CD4-positive, alpha-beta T cell (primary cell): ENCODE measurements at regions not wholly inside any gene's neighbourhood (a gene's known extent, or its start where the extent isn't known, plus 50 kb on each side); places are given as distances from the start of the nearest gene placed in this dataset.

Source experiments
- ATAC-seq: fragments of 200-7000 bp; cut with Tn5 transposase; one replicate; pipeline ENCODE4 v1.10.0; 2022; ENCODE audit warnings: mild to moderate bottlenecking; ENCODE audit not compliant: poor library complexity
- CTCF ChIA-PET: fragments of 350-600 bp; sonication (Branson Sonifier 250); formaldehyde crosslinking; loops from one replicate; lab custom pipeline; 2021; ENCODE audit warnings: antibody characterized with exemption, inconsistent platforms; lab: Charles Lee
- POLR2A ChIA-PET: fragments of 350-600 bp; sonication (Branson Sonifier 250); formaldehyde crosslinking; loops from one replicate; lab custom pipeline; 2021; ENCODE audit warnings: antibody characterized with exemption, inconsistent platforms; lab: Charles Lee
- DNase-seq, 14 experiments: peaks; one replicate each; pipeline ENCODE4 v3.0.0-alpha.2; 2013 to 2020; ENCODE audit warnings: mixed read lengths in 2 of 14
- H3K27ac ChIP-seq, 2 donors: one replicate each; pipeline versions ENCODE4 v1.5.1 to v1.7.0; 2013; ENCODE audit warnings: low read length in 2 of 2, low read depth in 1 of 2, mild to moderate bottlenecking in 1 of 2
- H3K27me3 ChIP-seq, 2 experiments: 1 replicate in 1 of 2; 2 replicates in 1 of 2; pipeline versions ENCODE4 v1.6.1 to v1.7.0; 2013; ENCODE audit warnings: low read length in 2 of 2, control low read depth in 1 of 2, mild to moderate bottlenecking in 1 of 2, moderate library complexity in 1 of 2; ENCODE audit not compliant: insufficient read depth in 2 of 2, control insufficient read depth in 1 of 2
- H3K36me3 ChIP-seq: one replicate; pipeline ENCODE4 v1.6.1; 2013; ENCODE audit warnings: low read length, control low read depth; ENCODE audit not compliant: insufficient read depth
- H3K4me1 ChIP-seq: one replicate; pipeline ENCODE4 v1.6.1; 2013; ENCODE audit warnings: low read length, control low read depth; ENCODE audit not compliant: insufficient read depth
- H3K4me3 ChIP-seq: one replicate; pipeline ENCODE4 v1.5.1; 2013; ENCODE audit warnings: mild to moderate bottlenecking, low read length, moderate library complexity
- H3K9me3 ChIP-seq, 2 experiments: 1 replicate in 1 of 2; 2 replicates in 1 of 2; pipeline versions ENCODE4 v1.6.1 to v1.7.0; 2013; ENCODE audit warnings: low read length in 2 of 2, mild to moderate bottlenecking in 2 of 2, control low read depth in 1 of 2, moderate library complexity in 1 of 2; ENCODE audit not compliant: control insufficient read depth in 1 of 2, insufficient read depth in 1 of 2
- H3K27ac Mint-ChIP-seq: one replicate; pipeline ENCODE4 v1.8.0; 2020; ENCODE audit warnings: mixed read lengths
- H3K27me3 Mint-ChIP-seq: one replicate; pipeline ENCODE4 v1.8.0; 2021; ENCODE audit warnings: mixed read lengths
- H3K36me3 Mint-ChIP-seq: one replicate; pipeline ENCODE4 v1.8.0; 2021; ENCODE audit warnings: low read depth, mixed read lengths
- H3K4me1 Mint-ChIP-seq: one replicate; pipeline ENCODE4 v1.8.0; 2021; ENCODE audit warnings: low read depth, mixed read lengths
- H3K4me3 Mint-ChIP-seq: one replicate; pipeline ENCODE4 v1.8.0; 2020; ENCODE audit warnings: mild to moderate bottlenecking, mixed read lengths
- H3K9me3 Mint-ChIP-seq: one replicate; pipeline ENCODE4 v1.8.0; 2020; ENCODE audit warnings: mixed read lengths
- intact Hi-C, 2 experiments: fragments of 100-400 bp; cut with DNase I in 1 of 2; cut with micrococcal nuclease in 1 of 2; formaldehyde crosslinking; loops; one replicate each; pipeline versions ENCODE4 v1.15.1 to v1.9.0; 2023 to 2025; cut with DNase I, micrococcal nuclease
- TF ChIP-seq, protein P1 (sequence below): fragments of 200-600 bp; IDR thresholded peaks from one replicate; pipeline ENCODE4 v1.8.0; 2022; ENCODE audit warnings: antibody characterized with exemption, mild to moderate bottlenecking

DNA sequence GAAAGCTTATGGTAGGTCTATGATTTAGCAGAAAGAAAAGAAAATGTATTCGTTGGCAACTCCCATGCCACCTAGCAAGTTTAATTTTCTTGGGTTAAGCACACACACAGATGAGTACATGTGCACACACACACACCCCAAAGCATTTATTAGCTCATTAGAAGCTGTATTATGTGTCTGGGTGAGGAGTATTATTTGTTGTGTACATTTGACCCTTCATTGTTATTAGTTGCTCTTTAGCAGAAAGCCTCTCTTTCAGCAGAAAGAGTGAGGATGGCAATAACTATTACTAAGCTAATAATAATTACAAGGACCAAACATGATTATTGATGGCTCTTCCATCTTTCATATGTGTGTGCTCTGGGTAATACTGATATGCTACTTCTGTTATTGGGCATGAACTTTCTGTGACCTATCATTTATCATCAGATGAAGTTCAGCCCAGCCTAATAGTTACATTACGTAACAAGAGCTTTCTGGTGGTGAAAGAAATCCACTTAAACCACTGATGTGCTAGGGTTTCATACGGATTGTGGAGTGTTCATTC lies 177.4 kb upstream of the OBI1 start:
- no peak overlapping the region for H3K27ac ChIP-seq
- H3K4me1 ChIP-seq: no peaks in the 10 kb centered on the region
- H3K4me3 ChIP-seq: no peak overlapping the region
- ATAC-seq: no peak
- H3K27ac Mint-ChIP-seq: no peak overlapping the region
- peaks cover 18% of the 10 kb centered on the region for H3K27me3 Mint-ChIP-seq
- CTCF ChIA-PET: interaction anchor here (0.6 kb wide), 1 partner anchor 160 kb away, joined by 4 read pairs; no protein-coding TSS in a partner anchor
- no peak overlapping the region for H3K4me3 Mint-ChIP-seq
- no peaks in the 10 kb centered on the region for H3K4me1 Mint-ChIP-seq
- TF ChIP-seq, protein P1, sequence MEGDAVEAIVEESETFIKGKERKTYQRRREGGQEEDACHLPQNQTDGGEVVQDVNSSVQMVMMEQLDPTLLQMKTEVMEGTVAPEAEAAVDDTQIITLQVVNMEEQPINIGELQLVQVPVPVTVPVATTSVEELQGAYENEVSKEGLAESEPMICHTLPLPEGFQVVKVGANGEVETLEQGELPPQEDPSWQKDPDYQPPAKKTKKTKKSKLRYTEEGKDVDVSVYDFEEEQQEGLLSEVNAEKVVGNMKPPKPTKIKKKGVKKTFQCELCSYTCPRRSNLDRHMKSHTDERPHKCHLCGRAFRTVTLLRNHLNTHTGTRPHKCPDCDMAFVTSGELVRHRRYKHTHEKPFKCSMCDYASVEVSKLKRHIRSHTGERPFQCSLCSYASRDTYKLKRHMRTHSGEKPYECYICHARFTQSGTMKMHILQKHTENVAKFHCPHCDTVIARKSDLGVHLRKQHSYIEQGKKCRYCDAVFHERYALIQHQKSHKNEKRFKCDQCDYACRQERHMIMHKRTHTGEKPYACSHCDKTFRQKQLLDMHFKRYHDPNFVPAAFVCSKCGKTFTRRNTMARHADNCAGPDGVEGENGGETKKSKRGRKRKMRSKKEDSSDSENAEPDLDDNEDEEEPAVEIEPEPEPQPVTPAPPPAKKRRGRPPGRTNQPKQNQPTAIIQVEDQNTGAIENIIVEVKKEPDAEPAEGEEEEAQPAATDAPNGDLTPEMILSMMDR: no peak
- H3K36me3 Mint-ChIP-seq: no peaks in the 10 kb centered on the region
- H3K9me3 ChIP-seq: no peaks in the 10 kb centered on the region
- POLR2A ChIA-PET: no interaction called here
- no peaks in the 10 kb centered on the region for H3K9me3 Mint-ChIP-seq
- H3K36me3 ChIP-seq: no peaks in the 10 kb centered on the region
- DNase-seq: no peak
- no peaks in the 10 kb centered on the region for H3K27me3 ChIP-seq
- intact Hi-C loops: no loop called here

DNA sequence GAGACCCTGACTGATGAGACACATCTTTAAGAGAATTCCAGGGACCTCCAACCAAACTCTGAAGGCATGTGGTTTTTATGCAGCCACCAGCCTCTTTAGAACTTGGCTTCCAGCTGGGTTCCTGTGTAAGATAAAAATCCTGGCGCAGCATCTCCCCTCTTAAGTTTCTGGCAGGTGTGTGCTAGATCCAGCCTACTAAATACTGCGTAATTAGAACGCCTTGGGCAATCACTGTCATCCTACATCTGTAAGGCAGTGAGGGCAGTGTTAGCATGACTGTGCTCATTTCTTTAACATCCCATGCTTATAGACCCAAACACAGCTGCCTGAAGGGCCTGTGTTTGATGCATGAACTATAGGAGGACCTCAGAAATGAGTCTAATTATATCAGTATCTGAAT lies 173.5 kb upstream of the OBI1 start:
- Histone ChIP-seq H3K27ac (no peak overlapping the region), H3K9me3 (no peaks in the 10 kb centered on the region), H3K27me3 (no peaks in the 10 kb centered on the region), H3K4me1 (no peaks in the 10 kb centered on the region), H3K4me3 (no peak overlapping the region), H3K36me3 (no peaks in the 10 kb centered on the region)
- no peak overlapping the region for H3K27ac Mint-ChIP-seq
- no peaks in the 10 kb centered on the region for H3K4me1 Mint-ChIP-seq
- DNase-seq (no peak), ATAC-seq (no peak)
- no peak overlapping the region for H3K4me3 Mint-ChIP-seq
- TF ChIP-seq, protein P1: no peak
- H3K9me3 Mint-ChIP-seq: no peaks in the 10 kb centered on the region
- H3K36me3 Mint-ChIP-seq: no peaks in the 10 kb centered on the region
- H3K27me3 Mint-ChIP-seq: peaks cover 38% of the 10 kb centered on the region
- ChIA-PET CTCF (no interaction called here), POLR2A (no interaction called here)
- intact Hi-C loops: no loop called here

DNA sequence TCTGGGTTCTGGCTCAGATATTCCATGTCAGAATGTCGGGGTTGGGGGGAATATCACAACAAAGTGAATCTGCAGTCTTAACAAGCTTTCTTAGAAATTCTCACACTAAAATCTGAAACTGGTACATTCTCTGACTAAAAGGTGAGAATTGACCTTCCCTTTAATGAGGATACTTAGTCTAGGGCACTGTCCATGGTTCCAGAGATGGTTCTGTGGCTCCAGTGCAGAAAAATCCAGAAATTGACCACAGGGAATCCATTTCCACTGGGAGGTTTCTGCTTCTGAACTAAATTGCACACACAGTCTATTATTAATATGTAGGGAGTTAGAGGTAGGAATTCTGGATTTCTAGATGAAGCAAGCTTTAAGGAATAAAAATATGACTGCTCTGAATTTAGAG lies 171.6 kb upstream of the OBI1 start:
- Mint-ChIP-seq H3K4me3 (no peak overlapping the region), H3K9me3 (no peaks in the 10 kb centered on the region)
- POLR2A ChIA-PET: no interaction called here

More for the DNA sequence above, 171.6 kb upstream of the OBI1 start:
- ATAC-seq: no peak
- H3K4me3 ChIP-seq: no peak overlapping the region
- CTCF ChIA-PET: no interaction called here
- Mint-ChIP-seq H3K27me3 (peaks cover 34% of the 10 kb centered on the region), H3K4me1 (no peaks in the 10 kb centered on the region), H3K36me3 (no peaks in the 10 kb centered on the region), H3K27ac (no peak overlapping the region)
- H3K4me1 ChIP-seq: no peaks in the 10 kb centered on the region
- no peaks in the 10 kb centered on the region for H3K36me3 ChIP-seq
- TF ChIP-seq, protein P1: no peak
- no peak for DNase-seq
- no peaks in the 10 kb centered on the region for H3K9me3 ChIP-seq
- intact Hi-C loops: no loop called here
- H3K27me3 ChIP-seq: no peaks in the 10 kb centered on the region
- H3K27ac ChIP-seq: no peak overlapping the region
